Endodermal cell (in vitro differentiated cells): ENCODE measurements at regions not wholly inside any gene's neighbourhood (a gene's known extent, or its start where the extent isn't known, plus 50 kb on each side); places are given as distances from the start of the nearest gene placed in this dataset.
"Not testable (repeated sequence)": the region's sequence is repeated elsewhere in the genome, so short reads cannot be mapped to it uniquely, and the experiment has no call there.

Experiments used
- DNase-seq: peaks from one replicate; pipeline ENCODE4 v3.0.0-alpha.2; 2017
- H3K27ac ChIP-seq: 2 replicates; pipeline ENCODE4 v1.5.1; 2013; ENCODE audit warnings: mild to moderate bottlenecking, low read depth, low read length, moderate library complexity
- H3K27me3 ChIP-seq: 2 replicates; pipeline ENCODE4 v1.6.1; 2013; ENCODE audit warnings: mild to moderate bottlenecking, low read length, moderate library complexity; ENCODE audit not compliant: insufficient read depth, control insufficient read depth, poor library complexity, severe bottlenecking
- H3K36me3 ChIP-seq: 2 replicates; pipeline ENCODE4 v1.7.0; 2013; ENCODE audit warnings: mild to moderate bottlenecking, low read length, moderate library complexity; ENCODE audit not compliant: control insufficient read depth, insufficient read depth
- H3K4me1 ChIP-seq: one replicate; pipeline ENCODE4 v1.7.0; 2013; ENCODE audit warnings: low read length; ENCODE audit not compliant: control insufficient read depth, insufficient read depth
- H3K4me3 ChIP-seq: 2 replicates; pipeline ENCODE4 v1.5.1; 2013; ENCODE audit warnings: mild to moderate bottlenecking, low read length, moderate library complexity
- H3K9ac ChIP-seq: 2 replicates; pipeline ENCODE4 v1.6.1; 2013; ENCODE audit warnings: mild to moderate bottlenecking, low read length, moderate library complexity; ENCODE audit not compliant: poor library complexity, severe bottlenecking; ENCODE audit errors: extremely low read depth
- H3K9me3 ChIP-seq: 2 replicates; pipeline ENCODE4 v1.6.1; 2013; ENCODE audit warnings: mild to moderate bottlenecking, low read length, moderate library complexity; ENCODE audit not compliant: control insufficient read depth
- H3K27ac Mint-ChIP-seq: 2 replicates; pipeline ENCODE4 v1.8.0; 2020; ENCODE audit warnings: mixed read lengths
- H3K27me3 Mint-ChIP-seq: 2 replicates; pipeline ENCODE4 v1.8.0; 2021; ENCODE audit warnings: mild to moderate bottlenecking, mixed read lengths; ENCODE audit not compliant: insufficient read depth
- H3K36me3 Mint-ChIP-seq: 2 replicates; pipeline ENCODE4 v1.8.0; 2020; ENCODE audit warnings: low read depth, mixed read lengths
- H3K4me1 Mint-ChIP-seq: 2 replicates; pipeline ENCODE4 v1.8.0; 2020; ENCODE audit warnings: mixed read lengths
- H3K4me3 Mint-ChIP-seq: 2 replicates; pipeline ENCODE4 v1.8.0; 2020; ENCODE audit warnings: mild to moderate bottlenecking, moderate library complexity, mixed read lengths
- H3K9me3 Mint-ChIP-seq: 2 replicates; pipeline ENCODE4 v1.8.0; 2020; ENCODE audit warnings: mild to moderate bottlenecking, mixed read lengths
- WGBS, 2 experiments: methylation state at CpG; one replicate each; pipeline versions ENCODE4 v1.1.5 to v1.1.7; 2013; ENCODE audit warnings: missing lambda C conversion rate in 2 of 2, mixed read lengths in 1 of 2; ENCODE audit not compliant: insufficient coverage in 1 of 2, insufficient read length in 1 of 2; 5-methylcytosine and 5-hydroxymethylcytosine counted together

DNA sequence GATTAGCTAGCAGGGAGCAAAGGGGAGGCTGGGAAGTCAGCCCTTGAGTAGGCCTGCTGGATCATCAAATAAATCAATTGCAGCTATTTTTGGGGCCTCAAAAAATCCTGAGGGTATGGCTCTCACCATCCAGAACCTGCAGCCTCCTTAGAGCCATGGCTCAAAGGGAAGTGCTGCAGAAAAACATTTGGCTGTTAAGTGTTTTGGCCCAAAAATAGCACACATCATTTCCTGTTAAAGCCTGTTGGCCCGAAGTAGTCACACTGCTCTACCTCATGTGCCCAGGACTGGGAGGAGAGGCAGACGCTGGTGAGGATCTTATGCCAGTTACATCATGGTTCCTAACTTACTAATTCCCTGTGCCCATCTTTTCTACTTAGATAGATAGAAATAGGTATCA is 176.8 kb upstream of the PLGLB1 start:
- H3K4me1 Mint-ChIP-seq, H3K36me3 ChIP-seq, H3K9me3 ChIP-seq, H3K9me3 Mint-ChIP-seq, H3K4me3 ChIP-seq, H3K9ac ChIP-seq, H3K4me1 ChIP-seq, H3K4me3 Mint-ChIP-seq, H3K27me3 Mint-ChIP-seq, H3K27ac Mint-ChIP-seq, H3K27me3 ChIP-seq, H3K27ac ChIP-seq, DNase-seq, H3K36me3 Mint-ChIP-seq: not testable (repeated sequence)
- WGBS, 2 experiments: no CpG with 5 or more reads among the region's 2 CpGs

GRCh38 chr2:87199228-87199627 is 177.6 kb upstream of the PLGLB1 start:
- no CpG with 5 or more reads among the region's 9 CpGs for WGBS, 2 experiments
- not testable (repeated sequence) for H3K4me3 ChIP-seq, H3K4me1 ChIP-seq, H3K27me3 Mint-ChIP-seq, H3K9ac ChIP-seq, H3K4me1 Mint-ChIP-seq, H3K36me3 Mint-ChIP-seq, H3K9me3 ChIP-seq, H3K27me3 ChIP-seq, H3K27ac Mint-ChIP-seq, H3K4me3 Mint-ChIP-seq, H3K9me3 Mint-ChIP-seq, H3K36me3 ChIP-seq, DNase-seq, H3K27ac ChIP-seq

DNA sequence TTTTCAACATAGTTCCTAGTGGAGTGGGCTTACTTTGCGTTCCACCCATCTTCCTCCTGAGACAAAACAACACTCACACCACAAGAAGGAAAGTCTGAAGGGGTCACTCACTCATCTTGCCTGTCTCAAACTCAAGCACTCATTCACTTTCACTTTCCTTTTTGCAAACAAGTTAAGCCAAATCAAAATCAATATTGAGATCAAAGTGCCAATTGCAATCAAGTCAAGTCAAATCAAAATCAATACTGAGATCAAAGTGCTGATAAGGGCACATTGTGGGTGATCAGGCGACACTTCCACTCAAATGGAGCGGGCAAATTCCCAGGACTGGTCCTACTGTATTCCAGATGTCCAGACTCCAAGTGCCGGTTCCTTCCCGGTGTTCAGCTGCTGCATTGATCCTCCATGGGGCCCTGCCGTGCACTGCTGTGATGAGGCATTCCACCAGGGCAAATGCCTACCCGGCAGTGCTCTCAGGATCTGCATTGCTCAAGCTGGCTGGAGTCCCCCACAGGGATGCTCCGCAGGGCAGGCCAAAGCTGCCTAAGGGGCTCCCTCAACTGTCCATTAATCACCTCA is 183.0 kb upstream of the PLGLB1 start:
- DNase-seq, H3K27ac Mint-ChIP-seq, H3K4me1 ChIP-seq, H3K4me3 Mint-ChIP-seq, H3K36me3 ChIP-seq, H3K36me3 Mint-ChIP-seq, H3K27me3 Mint-ChIP-seq, H3K4me3 ChIP-seq, H3K27ac ChIP-seq, H3K9me3 Mint-ChIP-seq, H3K9ac ChIP-seq, H3K27me3 ChIP-seq, H3K9me3 ChIP-seq, H3K4me1 Mint-ChIP-seq: not testable (repeated sequence)
- 90 to 100% methylated on average over 2 to 7 of the region's 8 CpGs for WGBS, 2 experiments

- H3K4me1 ChIP-seq, H3K9me3 ChIP-seq, H3K4me3 ChIP-seq, H3K4me3 Mint-ChIP-seq, H3K36me3 ChIP-seq, H3K27ac Mint-ChIP-seq, H3K9me3 Mint-ChIP-seq, H3K27ac ChIP-seq, H3K36me3 Mint-ChIP-seq, H3K27me3 ChIP-seq, H3K9ac ChIP-seq, DNase-seq, H3K4me1 Mint-ChIP-seq, H3K27me3 Mint-ChIP-seq: not testable (repeated sequence)
- no CpG with 5 or more reads among the region's 3 CpGs for WGBS, 2 experiments
Measured at GRCh38 chr2:87212938-87213337, 191.3 kb upstream of the PLGLB1 start.

- not testable (repeated sequence) for H3K27me3 Mint-ChIP-seq, H3K27me3 ChIP-seq, H3K4me1 ChIP-seq, H3K36me3 ChIP-seq, H3K4me3 ChIP-seq, H3K27ac Mint-ChIP-seq, H3K4me1 Mint-ChIP-seq, H3K9me3 ChIP-seq, H3K9me3 Mint-ChIP-seq, H3K4me3 Mint-ChIP-seq, H3K36me3 Mint-ChIP-seq, H3K27ac ChIP-seq, DNase-seq, H3K9ac ChIP-seq
- 82 to 100% methylated on average over 1 of the region's 4 CpGs for WGBS, 2 experiments
Measured at GRCh38 chr2:87217005-87217404, 195.4 kb upstream of the PLGLB1 start.

GRCh38 chr2:87217741-87218410 is 196.2 kb upstream of the PLGLB1 start:
- not testable (repeated sequence) for H3K4me3 ChIP-seq, H3K27me3 ChIP-seq, H3K4me3 Mint-ChIP-seq, H3K36me3 Mint-ChIP-seq, H3K36me3 ChIP-seq, H3K9me3 ChIP-seq, H3K27ac ChIP-seq, H3K9ac ChIP-seq, H3K9me3 Mint-ChIP-seq, H3K27me3 Mint-ChIP-seq, H3K4me1 ChIP-seq, H3K27ac Mint-ChIP-seq, H3K4me1 Mint-ChIP-seq
- WGBS, 2 experiments: 17% methylated on average over 2 of the region's 21 CpGs; no CpG with 5 or more reads in 1 of the 2 experiments
- DNase-seq: peak; percentile 43

- H3K9me3 Mint-ChIP-seq, H3K36me3 Mint-ChIP-seq, DNase-seq, H3K27ac Mint-ChIP-seq, H3K4me1 Mint-ChIP-seq, H3K9me3 ChIP-seq, H3K4me1 ChIP-seq, H3K27me3 Mint-ChIP-seq, H3K4me3 ChIP-seq, H3K36me3 ChIP-seq, H3K4me3 Mint-ChIP-seq, H3K27ac ChIP-seq, H3K27me3 ChIP-seq, H3K9ac ChIP-seq: not testable (repeated sequence)
- WGBS, 2 experiments: 73 to 81% methylated on average over 5 to 9 of the region's 9 CpGs
Measured at GRCh38 chr2:87220651-87221050, 199.0 kb upstream of the PLGLB1 start.
